ENCODE measurements at regions not wholly inside any gene's neighbourhood (a gene's known extent, or its start where the extent isn't known, plus 50 kb on each side); places are given as distances from the start of the nearest gene placed in this dataset.
"Not testable (repeated sequence)": the region's sequence is repeated elsewhere in the genome, so short reads cannot be mapped to it uniquely, and the experiment has no call there.

- no peak for DNase-seq (ENCODE audit: low spot score)
Observed at GRCh38 chr16:85202631-85203461, 90.6 kb upstream of the CIBAR2 start.

GRCh38 chr16:85203462-85203813 is 91.2 kb upstream of the CIBAR2 start:
- DNase-seq (ENCODE audit: low spot score): no peak

GRCh38 chr16:85204242-85205010 is 92.2 kb upstream of the CIBAR2 start:
- DNase-seq (ENCODE audit: low spot score): no peak

- not testable (repeated sequence) for DNase-seq (ENCODE audit: low spot score)
Observed at GRCh38 chr16:85205257-85205656, 93.0 kb upstream of the CIBAR2 start.

- no peak for DNase-seq (ENCODE audit: low spot score)
Observed at GRCh38 chr16:85205747-85206471, 93.6 kb upstream of the CIBAR2 start.

- no peak for DNase-seq (ENCODE audit: low spot score)
Observed at GRCh38 chr16:85206472-85207356, 94.4 kb upstream of the CIBAR2 start.

GRCh38 chr16:85207357-85207921 is 95.2 kb upstream of the CIBAR2 start:
- no peak for DNase-seq (ENCODE audit: low spot score)

- no peak for DNase-seq (ENCODE audit: low spot score)
Observed at GRCh38 chr16:85208181-85208580, 95.9 kb upstream of the CIBAR2 start.

- no peak for DNase-seq (ENCODE audit: low spot score)
Observed at GRCh38 chr16:85208643-85209520, 96.6 kb upstream of the CIBAR2 start.

GRCh38 chr16:85209526-85210121 is 97.4 kb upstream of the CIBAR2 start:
- no peak for DNase-seq (ENCODE audit: low spot score)

GRCh38 chr16:85210423-85211169 is 98.3 kb upstream of the CIBAR2 start:
- no peak for DNase-seq (ENCODE audit: low spot score)

- no peak for DNase-seq (ENCODE audit: low spot score)
Observed at GRCh38 chr16:85211271-85211801, 99.1 kb upstream of the CIBAR2 start.

- no peak for DNase-seq (ENCODE audit: low spot score)
Observed at GRCh38 chr16:85213926-85214675, 101.8 kb upstream of the CIBAR2 start.

- DNase-seq (ENCODE audit: low spot score): no peak
Observed at GRCh38 chr16:85215478-85216118, 103.3 kb upstream of the CIBAR2 start.

GRCh38 chr16:85216522-85217375 is 104.5 kb upstream of the CIBAR2 start:
- DNase-seq (ENCODE audit: low spot score): no peak

- no peak for DNase-seq (ENCODE audit: low spot score)
Observed at GRCh38 chr16:85220125-85220839, 108.0 kb upstream of the CIBAR2 start.

All from germinal center (tissue), 1 donor.